Liver (tissue), 8 donors: ENCODE measurements at regions not wholly inside any gene's neighbourhood (a gene's known extent, or its start where the extent isn't known, plus 50 kb on each side); places are given as distances from the start of the nearest gene placed in this dataset.

Experiments
- DNase-seq: peaks from one replicate; pipeline ENCODE4 v3.0.0-alpha.2; 2017; ENCODE audit warnings: low spot score
- H3K27ac ChIP-seq, 2 donors: one replicate each; pipeline ENCODE4 v1.7.0; 2013; ENCODE audit warnings: inconsistent platforms in 2 of 2, low read length in 2 of 2, control low read depth in 1 of 2, low read depth in 1 of 2, mild to moderate bottlenecking in 1 of 2
- H3K27me3 ChIP-seq, 4 donors: one replicate each; pipeline versions ENCODE4 v1.6.1 to v1.7.0; 2013; ENCODE audit warnings: low read length in 3 of 4, inconsistent platforms in 1 of 4, mild to moderate bottlenecking in 1 of 4, moderate library complexity in 1 of 4; ENCODE audit not compliant: control insufficient read depth in 4 of 4, insufficient read depth in 4 of 4
- H3K36me3 ChIP-seq, 4 donors: one replicate each; pipeline versions ENCODE4 v1.6.1 to v1.7.0; 2013; ENCODE audit warnings: low read length in 3 of 4, mild to moderate bottlenecking in 3 of 4, low read depth in 1 of 4, moderate library complexity in 1 of 4; ENCODE audit not compliant: control insufficient read depth in 4 of 4, insufficient read depth in 3 of 4
- H3K4me1 ChIP-seq, 4 donors: one replicate each; pipeline versions ENCODE4 v1.6.1 to v1.7.0; 2013; ENCODE audit warnings: low read length in 3 of 4, mild to moderate bottlenecking in 3 of 4, moderate library complexity in 1 of 4; ENCODE audit not compliant: control insufficient read depth in 4 of 4, insufficient read depth in 4 of 4
- H3K4me3 ChIP-seq, 3 donors: one replicate each; pipeline versions ENCODE4 v1.6.1 to v1.7.0; 2013; ENCODE audit warnings: low read length in 3 of 3, control low read depth in 1 of 3, low read depth in 1 of 3, mild to moderate bottlenecking in 1 of 3
- H3K9ac ChIP-seq, 2 donors: one replicate each; pipeline ENCODE4 v1.7.0; 2013; ENCODE audit warnings: low read length in 2 of 2, mild to moderate bottlenecking in 2 of 2, moderate library complexity in 2 of 2, control low read depth in 1 of 2, low read depth in 1 of 2
- H3K9me3 ChIP-seq, 4 donors: one replicate each; pipeline versions ENCODE4 v1.6.1 to v1.7.0; 2013; ENCODE audit warnings: low read length in 3 of 4; ENCODE audit not compliant: control insufficient read depth in 4 of 4
- ATF3 ChIP-seq: IDR thresholded peaks from 2 replicates; pipeline ENCODE4 v1.6.1; 2016; ENCODE audit warnings: antibody characterized with exemption
- CTCF ChIP-seq: fragments of 150-350 bp; IDR thresholded peaks from 2 replicates; pipeline ENCODE4 v1.5.1; 2017; ENCODE audit warnings: improper control_type of control experiment, low read depth, low read length; ENCODE audit not compliant: missing input control
- EGR1 ChIP-seq, 2 donors: IDR thresholded peaks; 2 replicates each; pipeline ENCODE4 v1.6.1; 2016 to 2018; ENCODE audit warnings: antibody characterized with exemption in 2 of 2, low read depth in 2 of 2
- FOXA1 ChIP-seq: IDR thresholded peaks from 2 replicates; pipeline ENCODE4 v1.6.1; 2016; ENCODE audit warnings: antibody characterized with exemption
- FOXA2 ChIP-seq: IDR thresholded peaks from 2 replicates; pipeline ENCODE4 v1.6.1; 2016; ENCODE audit warnings: antibody characterized with exemption
- HNF4A ChIP-seq, 2 donors: conservative IDR thresholded peaks; 2 replicates each; pipeline ENCODE4 v1.6.1; 2016; ENCODE audit warnings: antibody characterized with exemption in 2 of 2, mild to moderate bottlenecking in 2 of 2
- HNF4G ChIP-seq: IDR thresholded peaks from 2 replicates; pipeline ENCODE4 v1.6.1; 2016; ENCODE audit warnings: antibody characterized with exemption
- JUND ChIP-seq, 2 donors: IDR thresholded peaks; 2 replicates each; pipeline ENCODE4 v1.6.1; 2016; ENCODE audit warnings: antibody characterized with exemption in 2 of 2
- MAX ChIP-seq: IDR thresholded peaks from 2 replicates; pipeline ENCODE4 v1.6.1; 2016; ENCODE audit warnings: antibody characterized with exemption
- NR2F2 ChIP-seq: IDR thresholded peaks from 2 replicates; pipeline ENCODE4 v1.6.1; 2016; ENCODE audit warnings: antibody characterized with exemption
- RAD21 ChIP-seq, 2 donors: IDR thresholded peaks; 2 replicates each; pipeline ENCODE4 v1.6.1; 2016; ENCODE audit warnings: antibody characterized with exemption in 2 of 2, mild to moderate bottlenecking in 2 of 2
- REST ChIP-seq: IDR thresholded peaks from 2 replicates; pipeline ENCODE4 v1.6.1; 2016; ENCODE audit warnings: antibody characterized with exemption, mild to moderate bottlenecking
- RXRA ChIP-seq, 2 donors: IDR thresholded peaks; 2 replicates each; pipeline ENCODE4 v1.6.1; 2017 to 2018; ENCODE audit warnings: antibody characterized with exemption in 2 of 2, mild to moderate bottlenecking in 1 of 2
- SP1 ChIP-seq: IDR thresholded peaks from 2 replicates; pipeline ENCODE4 v1.6.1; 2018; ENCODE audit warnings: antibody characterized with exemption, mild to moderate bottlenecking
- TAF1 ChIP-seq: conservative IDR thresholded peaks from 2 replicates; pipeline ENCODE4 v1.6.1; 2016; ENCODE audit warnings: antibody characterized with exemption, mild to moderate bottlenecking
- YY1 ChIP-seq: IDR thresholded peaks from 2 replicates; pipeline ENCODE4 v1.6.1; 2016; ENCODE audit warnings: antibody characterized with exemption, mild to moderate bottlenecking
- ZBTB33 ChIP-seq: IDR thresholded peaks from 2 replicates; pipeline ENCODE4 v1.6.1; 2016; ENCODE audit warnings: antibody characterized with exemption
- WGBS: extraction: QIAGEN DNeasy Blood & Tissue Kit; methylation state at CpG from one replicate; pipeline ENCODE4 v1.1.7; 2013; 5-methylcytosine and 5-hydroxymethylcytosine counted together
- donor health status: healthy.
- donor health status: healthy.
- donor health status: healthy.
- donor health status: healthy.
- donor health status: healthy.

GRCh38 chr5:68883436-68883835, 210.4 kb upstream of the SLC30A5 start:
- Histone ChIP-seq H3K36me3 (no peaks in the 10 kb centered on the region), H3K4me1 (peaks cover 0 to 1% (median 0%) of the 10 kb centered on the region in 4 donors), H3K27me3 (no peaks in the 10 kb centered on the region), H3K27ac (no peak overlapping the region), H3K9ac (no peak overlapping the region), H3K9me3 (no peaks in the 10 kb centered on the region), H3K4me3 (no peak overlapping the region)
- no peak for DNase-seq
- WGBS: 84% methylated on average over 8 of the region's 8 CpGs
- no peak for TF ChIP-seq HNF4G
- no peak for TF ChIP-seq REST
- no peak for TF ChIP-seq ATF3
- TF ChIP-seq FOXA2: no peak
- TF ChIP-seq ZBTB33: no peak

- Histone ChIP-seq H3K27me3 (no peaks in the 10 kb centered on the region), H3K27ac (no peak overlapping the region), H3K4me3 (no peak overlapping the region), H3K9me3 (no peaks in the 10 kb centered on the region), H3K36me3 (no peaks in the 10 kb centered on the region), H3K9ac (no peak overlapping the region), H3K4me1 (peaks cover 0 to 1% (median 0%) of the 10 kb centered on the region in 4 donors)
- 76% methylated on average over 4 of the region's 4 CpGs for WGBS
- DNase-seq: no peak
- TF ChIP-seq EGR1 (IDR thresholded peaks at IDR 0.05; ENCODE audit: low read depth in 2 of 2) (no peak), FOXA1 (no peak), RAD21 (IDR thresholded peaks at IDR 0.05) (no peak), MAX (no peak), ATF3 (no peak), YY1 (no peak), RXRA (IDR thresholded peaks at IDR 0.05) (no peak), FOXA2 (no peak), ZBTB33 (no peak), NR2F2 (no peak), SP1 (no peak), JUND (IDR thresholded peaks at IDR 0.05) (no peak), REST (no peak), HNF4A (conservative IDR thresholded peaks at IDR 0.05) (no peak), TAF1 (no peak), CTCF (no peak)
Measured at GRCh38 chr5:68884144-68884754, 209.6 kb upstream of the SLC30A5 start.
